GM23248 (cell line): ENCODE measurements at regions not wholly inside any gene's neighbourhood (a gene's known extent, or its start where the extent isn't known, plus 50 kb on each side); places are given as distances from the start of the nearest gene placed in this dataset.

Source experiments
- EZH2 ChIP-seq: fragments of 200-600 bp; sonication (generic); IDR thresholded peaks from 2 replicates; pipeline ENCODE4 v1.6.1; 2018; ENCODE audit warnings: antibody characterized with exemption, mild to moderate bottlenecking; ENCODE audit not compliant: insufficient read depth, poor library complexity, severe bottlenecking
- EZH2phosphoT487 ChIP-seq: fragments of 200-600 bp; sonication (generic); IDR thresholded peaks from 2 replicates; pipeline ENCODE4 v1.6.1; 2018; ENCODE audit warnings: antibody characterized with exemption, moderate library complexity, mild to moderate bottlenecking, low read depth; ENCODE audit not compliant: insufficient read depth

DNA sequence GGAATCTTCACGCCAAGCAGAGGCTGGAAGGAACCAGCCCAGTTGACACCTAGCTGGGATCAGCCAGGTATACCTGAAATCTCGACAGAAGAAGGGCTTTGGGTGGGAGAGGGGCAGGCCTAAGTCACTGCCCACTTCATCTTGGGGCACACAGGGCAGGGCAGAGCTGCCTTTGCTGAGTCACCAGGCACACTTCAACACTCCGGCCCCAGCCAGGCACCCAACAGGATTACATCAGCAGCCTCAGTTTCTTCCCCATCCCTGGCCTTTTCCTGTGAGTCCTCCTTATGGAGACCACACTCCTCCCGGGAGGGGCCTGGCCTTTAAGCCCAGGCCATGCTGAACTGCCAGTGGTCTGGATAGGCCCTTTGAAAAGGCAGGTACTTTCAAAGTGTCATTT, 201.7 kb upstream of the HS6ST1 start:
- TF ChIP-seq EZH2 (no peak), EZH2phosphoT487 (no peak)
